DMS 273 treated with DMSO at 0.1 percent for 48 hours (cell line): ENCODE measurements at regions not wholly inside any gene's neighbourhood (a gene's known extent, or its start where the extent isn't known, plus 50 kb on each side); places are given as distances from the start of the nearest gene placed in this dataset.

ENCODE experiments used
- DNase-seq: peaks from one replicate; lab custom pipeline; 2025; lab: John Stamatoyannopoulos, UW

- no peak for DNase-seq
Measured at GRCh38 chr1:230000493-230001184, 66.4 kb upstream of the GALNT2 start.

GRCh38 chr1:230002164-230002803 lies 64.8 kb upstream of the GALNT2 start:
- DNase-seq = no peak

GRCh38 chr1:230003409-230003808 lies 63.6 kb upstream of the GALNT2 start:
- DNase-seq = no peak

- DNase-seq = no peak
Measured at GRCh38 chr1:230005040-230005439, 62.0 kb upstream of the GALNT2 start.

- DNase-seq = no peak
Measured at GRCh38 chr1:230008721-230009120, 58.3 kb upstream of the GALNT2 start.

- DNase-seq = no peak
Measured at GRCh38 chr1:230009611-230010313, 57.3 kb upstream of the GALNT2 start.

- DNase-seq = no peak
Measured at GRCh38 chr1:230010603-230011332, 56.3 kb upstream of the GALNT2 start.

- no peak for DNase-seq
Measured at GRCh38 chr1:230011333-230012092, 55.5 kb upstream of the GALNT2 start.

- DNase-seq = no peak
Measured at GRCh38 chr1:230012093-230012393, 55.0 kb upstream of the GALNT2 start.

- DNase-seq = no peak
Measured at GRCh38 chr1:230012741-230013140, 54.3 kb upstream of the GALNT2 start.

- DNase-seq = no peak
Measured at GRCh38 chr1:230016159-230016558, 50.9 kb upstream of the GALNT2 start.
